Transverse colon (tissue), 3 donors: ENCODE measurements at regions not wholly inside any gene's neighbourhood (a gene's known extent, or its start where the extent isn't known, plus 50 kb on each side); places are given as distances from the start of the nearest gene placed in this dataset.

Experiments used
- CTCF ChIP-seq, 5 experiments: fragments of 200-600 bp in 3 of 5; fragments of 450-650 bp in 2 of 5; sonication (generic) in 3 of 5; IDR thresholded peaks; 1 replicate in 2 of 5; 2 replicates in 3 of 5; pipeline ENCODE4 v1.5.1; 2016 to 2017; ENCODE audit warnings: antibody characterized with exemption in 5 of 5, inconsistent platforms in 3 of 5, mild to moderate bottlenecking in 2 of 5, moderate library complexity in 1 of 5
- EP300 ChIP-seq: sonication (generic); formaldehyde crosslinking; IDR thresholded peaks from one replicate; pipeline ENCODE4 v1.6.1; 2017; ENCODE audit warnings: antibody characterized with exemption, low read depth

GRCh38 chr14:94998685-94999084, 158.6 kb downstream of the DICER1 start:
- TF ChIP-seq CTCF (IDR thresholded peaks at IDR 0.05) (no peak), EP300 (no peak)
